ENCODE measurements at regions not wholly inside any gene's neighbourhood (a gene's known extent, or its start where the extent isn't known, plus 50 kb on each side); places are given as distances from the start of the nearest gene placed in this dataset.

DNA sequence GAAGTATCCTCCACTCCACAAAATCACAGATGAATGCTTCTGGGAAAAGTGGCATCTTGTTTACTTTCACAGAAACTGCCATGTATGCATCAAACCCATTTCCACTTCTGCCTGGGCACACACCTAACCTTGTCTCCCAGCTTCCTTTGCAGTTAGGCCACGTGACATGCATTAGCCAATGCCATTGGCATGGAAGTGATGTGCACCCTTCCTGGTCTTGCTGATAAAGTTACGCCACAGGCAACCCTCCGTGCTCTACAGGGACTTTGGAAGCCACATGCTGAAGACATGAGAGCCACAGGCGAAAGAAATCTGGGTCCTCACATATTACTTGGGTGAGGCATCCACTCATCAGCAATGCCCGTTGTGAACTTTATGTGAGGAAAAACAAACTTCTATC is 123.3 kb downstream of the USP46 start:
- TF ChIP-seq POLR2A (IDR thresholded peaks at IDR 0.05) (no peak), CTCF (IDR thresholded peaks at IDR 0.05) (no peak)
